ENCODE measurements at regions not wholly inside any gene's neighbourhood (a gene's known extent, or its start where the extent isn't known, plus 50 kb on each side); places are given as distances from the start of the nearest gene placed in this dataset.
A peak's percentile ranks its signal among the peaks of the same experiment; 100 is the strongest.
"Not testable (repeated sequence)": the region's sequence is repeated elsewhere in the genome, so short reads cannot be mapped to it uniquely, and the experiment has no call there.

- Histone ChIP-seq H3K4me1 (ENCODE audit: control insufficient read depth in 1 of 2, extremely low read depth in 1 of 2, insufficient read depth in 2 of 2, low read length in 2 of 2) (no peaks in the 10 kb centered on the region), H3K27ac (ENCODE audit: low read length) (no peak overlapping the region), H3K27me3 (replicated peaks in 1 of 2; ENCODE audit: control insufficient read depth in 2 of 2, extremely low read depth in 1 of 2, insufficient read depth in 2 of 2, low read length in 1 of 2) (peaks cover 0 to 35% of the 10 kb centered on the region in 2 experiments), H3K36me3 (ENCODE audit: control insufficient read depth in 2 of 2, extremely low read depth in 1 of 2, insufficient read depth in 1 of 2, low read length in 1 of 2) (no peaks in the 10 kb centered on the region), H3K4me3 (ENCODE audit: control insufficient read depth in 1 of 2, extremely low read depth in 1 of 2, low read length in 1 of 2) (no peak overlapping the region), H3K9me3 (no peaks in the 10 kb centered on the region)
- H3K4me3 Mint-ChIP-seq = no peak overlapping the region
- 85% methylated on average over 19 of the region's 22 CpGs for WGBS (ENCODE audit: insufficient coverage)
- CTCF ChIA-PET = no interaction called here
- H3K27ac Mint-ChIP-seq = no peak overlapping the region
- POLR2A ChIA-PET = no interaction called here
- H3K36me3 Mint-ChIP-seq = no peaks in the 10 kb centered on the region
- no peak for ATAC-seq (replicated peaks in 1 of 4)
- no peaks in the 10 kb centered on the region for H3K4me1 Mint-ChIP-seq
- DNase-seq = no peak
- H3K27me3 Mint-ChIP-seq = peaks cover 3 to 18% of the 10 kb centered on the region in 2 donors
- H3K9me3 Mint-ChIP-seq = no peaks in the 10 kb centered on the region
Observed at GRCh38 chr6:168190646-168191443, 111.8 kb upstream of the FRMD1 start.

- no peak overlapping the region for H3K27ac Mint-ChIP-seq
- H3K4me3 ChIP-seq (ENCODE audit: control insufficient read depth in 1 of 2, extremely low read depth in 1 of 2, low read length in 1 of 2) = no peak overlapping the region
- H3K36me3 Mint-ChIP-seq = no peaks in the 10 kb centered on the region
- no peaks in the 10 kb centered on the region for H3K4me1 Mint-ChIP-seq
- H3K4me1 ChIP-seq (ENCODE audit: control insufficient read depth in 1 of 2, extremely low read depth in 1 of 2, insufficient read depth in 2 of 2, low read length in 2 of 2) = no peaks in the 10 kb centered on the region
- ATAC-seq (replicated peaks in 1 of 4) = no peak
- peaks cover 3 to 18% of the 10 kb centered on the region in 2 donors for H3K27me3 Mint-ChIP-seq
- no peaks in the 10 kb centered on the region for H3K36me3 ChIP-seq (ENCODE audit: control insufficient read depth in 2 of 2, extremely low read depth in 1 of 2, insufficient read depth in 1 of 2, low read length in 1 of 2)
- ChIA-PET CTCF (no interaction called here), POLR2A (no interaction called here)
- peaks cover 0 to 32% of the 10 kb centered on the region in 2 experiments for H3K27me3 ChIP-seq (replicated peaks in 1 of 2; ENCODE audit: control insufficient read depth in 2 of 2, extremely low read depth in 1 of 2, insufficient read depth in 2 of 2, low read length in 1 of 2)
- no peak overlapping the region for H3K4me3 Mint-ChIP-seq
- WGBS (ENCODE audit: insufficient coverage) = 88% methylated on average over 20 of the region's 21 CpGs
- no peaks in the 10 kb centered on the region for H3K9me3 Mint-ChIP-seq
- H3K27ac ChIP-seq (ENCODE audit: low read length) = no peak overlapping the region
- H3K9me3 ChIP-seq = no peaks in the 10 kb centered on the region
- DNase-seq = no peak
Observed at GRCh38 chr6:168190014-168190405, 111.0 kb upstream of the FRMD1 start.

GRCh38 chr6:168189200-168190013 is 110.4 kb upstream of the FRMD1 start:
- Mint-ChIP-seq H3K36me3 (no peaks in the 10 kb centered on the region), H3K4me3 (no peak overlapping the region), H3K27ac (no peak overlapping the region), H3K27me3 (peaks cover 3 to 15% of the 10 kb centered on the region in 2 donors), H3K4me1 (no peaks in the 10 kb centered on the region), H3K9me3 (no peaks in the 10 kb centered on the region)
- no peaks in the 10 kb centered on the region for H3K36me3 ChIP-seq (ENCODE audit: control insufficient read depth in 2 of 2, extremely low read depth in 1 of 2, insufficient read depth in 1 of 2, low read length in 1 of 2)
- POLR2A ChIA-PET = no interaction called here
- ATAC-seq (replicated peaks in 1 of 4) (peak in 1 of 4 experiments; percentile 20), DNase-seq (no peak)
- H3K9me3 ChIP-seq = no peaks in the 10 kb centered on the region
- CTCF ChIA-PET = no interaction called here
- peaks cover 0 to 26% of the 10 kb centered on the region in 2 experiments for H3K27me3 ChIP-seq (replicated peaks in 1 of 2; ENCODE audit: control insufficient read depth in 2 of 2, extremely low read depth in 1 of 2, insufficient read depth in 2 of 2, low read length in 1 of 2)
- H3K4me1 ChIP-seq (ENCODE audit: control insufficient read depth in 1 of 2, extremely low read depth in 1 of 2, insufficient read depth in 2 of 2, low read length in 2 of 2) = no peaks in the 10 kb centered on the region
- WGBS (ENCODE audit: insufficient coverage) = 69% methylated on average over 9 of the region's 10 CpGs
- no peak overlapping the region for H3K27ac ChIP-seq (ENCODE audit: low read length)
- H3K4me3 ChIP-seq (ENCODE audit: control insufficient read depth in 1 of 2, extremely low read depth in 1 of 2, low read length in 1 of 2) = no peak overlapping the region

- Histone ChIP-seq H3K4me3 (ENCODE audit: control insufficient read depth in 1 of 2, extremely low read depth in 1 of 2, low read length in 1 of 2) (no peak overlapping the region), H3K36me3 (ENCODE audit: control insufficient read depth in 2 of 2, extremely low read depth in 1 of 2, insufficient read depth in 1 of 2, low read length in 1 of 2) (no peaks in the 10 kb centered on the region), H3K9me3 (no peaks in the 10 kb centered on the region), H3K27me3 (replicated peaks in 1 of 2; ENCODE audit: control insufficient read depth in 2 of 2, extremely low read depth in 1 of 2, insufficient read depth in 2 of 2, low read length in 1 of 2) (peaks cover 0 to 25% of the 10 kb centered on the region in 2 experiments), H3K4me1 (ENCODE audit: control insufficient read depth in 1 of 2, extremely low read depth in 1 of 2, insufficient read depth in 2 of 2, low read length in 2 of 2) (no peaks in the 10 kb centered on the region), H3K27ac (ENCODE audit: low read length) (no peak overlapping the region)
- Mint-ChIP-seq H3K36me3 (no peaks in the 10 kb centered on the region), H3K9me3 (no peaks in the 10 kb centered on the region), H3K27me3 (peaks cover 3 to 15% of the 10 kb centered on the region in 2 donors), H3K4me3 (no peak overlapping the region), H3K4me1 (no peaks in the 10 kb centered on the region), H3K27ac (no peak overlapping the region)
- DNase-seq = no peak
- 75% methylated on average over 15 of the region's 17 CpGs for WGBS (ENCODE audit: insufficient coverage)
- POLR2A ChIA-PET = no interaction called here
- CTCF ChIA-PET = no interaction called here
- no peak for ATAC-seq (replicated peaks in 1 of 4)
Observed at GRCh38 chr6:168188369-168189199, 109.6 kb upstream of the FRMD1 start.

- no peak for ATAC-seq (replicated peaks in 1 of 4)
- CTCF ChIA-PET = no interaction called here
Observed at GRCh38 chr6:168186438-168186837, 107.4 kb upstream of the FRMD1 start.

GRCh38 chr6:168186018-168186417 is 107.0 kb upstream of the FRMD1 start:
- H3K9me3 ChIP-seq; H3K4me3 Mint-ChIP-seq; H3K4me1 Mint-ChIP-seq; H3K27ac Mint-ChIP-seq; H3K36me3 ChIP-seq (ENCODE audit: control insufficient read depth in 2 of 2, extremely low read depth in 1 of 2, insufficient read depth in 1 of 2, low read length in 1 of 2); POLR2A ChIA-PET; H3K27me3 Mint-ChIP-seq; CTCF ChIA-PET; H3K4me1 ChIP-seq (ENCODE audit: control insufficient read depth in 1 of 2, extremely low read depth in 1 of 2, insufficient read depth in 2 of 2, low read length in 2 of 2); H3K36me3 Mint-ChIP-seq; H3K9me3 Mint-ChIP-seq; DNase-seq; H3K27ac ChIP-seq (ENCODE audit: low read length); H3K4me3 ChIP-seq (ENCODE audit: control insufficient read depth in 1 of 2, extremely low read depth in 1 of 2, low read length in 1 of 2); ATAC-seq (replicated peaks in 1 of 4): not testable (repeated sequence)
- no CpG with 5 or more reads among the region's 1 CpG for WGBS (ENCODE audit: insufficient coverage)
- peaks cover 0 to 18% of the 10 kb centered on the region in 2 experiments for H3K27me3 ChIP-seq (replicated peaks in 1 of 2; ENCODE audit: control insufficient read depth in 2 of 2, extremely low read depth in 1 of 2, insufficient read depth in 2 of 2, low read length in 1 of 2)

More at GRCh38 chr6:168186438-168186837, 107.4 kb upstream of the FRMD1 start:
- Histone ChIP-seq H3K27me3 (replicated peaks in 1 of 2; ENCODE audit: control insufficient read depth in 2 of 2, extremely low read depth in 1 of 2, insufficient read depth in 2 of 2, low read length in 1 of 2) (peaks cover 0 to 15% of the 10 kb centered on the region in 2 experiments), H3K27ac (ENCODE audit: low read length) (no peak overlapping the region), H3K9me3 (no peaks in the 10 kb centered on the region), H3K36me3 (ENCODE audit: control insufficient read depth in 2 of 2, extremely low read depth in 1 of 2, insufficient read depth in 1 of 2, low read length in 1 of 2) (no peaks in the 10 kb centered on the region), H3K4me3 (ENCODE audit: control insufficient read depth in 1 of 2, extremely low read depth in 1 of 2, low read length in 1 of 2) (no peak overlapping the region), H3K4me1 (ENCODE audit: control insufficient read depth in 1 of 2, extremely low read depth in 1 of 2, insufficient read depth in 2 of 2, low read length in 2 of 2) (no peaks in the 10 kb centered on the region)
- Mint-ChIP-seq H3K27me3 (peaks cover 0 to 11% of the 10 kb centered on the region in 2 donors), H3K36me3 (no peaks in the 10 kb centered on the region), H3K27ac (no peak overlapping the region), H3K4me3 (no peak overlapping the region), H3K9me3 (no peaks in the 10 kb centered on the region), H3K4me1 (no peaks in the 10 kb centered on the region)
- no peak for DNase-seq
- WGBS (ENCODE audit: insufficient coverage) = 68% methylated on average over 3 of the region's 5 CpGs
- POLR2A ChIA-PET = no interaction called here

Measured in T-cell (primary cell).